ENCODE measurements at regions not wholly inside any gene's neighbourhood (a gene's known extent, or its start where the extent isn't known, plus 50 kb on each side); places are given as distances from the start of the nearest gene placed in this dataset.

- H3K4me2 ChIP-seq (ENCODE audit: insufficient read depth, low read length), result no peak overlapping the region
- H3K9me1 ChIP-seq (replicated peaks; ENCODE audit: control insufficient read depth, extremely low read depth, insufficient read depth, low read length), result no peaks in the 10 kb centered on the region
- H3K27me3 ChIP-seq (ENCODE audit: control insufficient read depth in 2 of 2, insufficient read depth in 2 of 2, low read length in 2 of 2), result no peaks in the 10 kb centered on the region
- CTCF ChIA-PET, result no interaction called here
- intact Hi-C loops (cut with micrococcal nuclease) (no loop called here), dilution Hi-C loops (cut with MboI; ENCODE audit: extremely low pct_ligation_motif_present, low sequenced_read_pairs) (no loop called here)
- BruUV-seq (replicated peaks), result no TSS peak
- H3K4me1 ChIP-seq (ENCODE audit: control insufficient read depth, extremely low read depth, insufficient read depth, low read length), result no peaks in the 10 kb centered on the region
- no peak overlapping the region for H3K4me3 ChIP-seq (replicated peaks in 1 of 3; ENCODE audit: insufficient read depth in 1 of 3, low read depth in 1 of 3, low read length in 3 of 3)
- peaks cover 9% of the 10 kb centered on the region for H3K9me3 ChIP-seq (replicated peaks; ENCODE audit: control insufficient read depth, insufficient read depth, low read length)
- H3K36me3 ChIP-seq (ENCODE audit: control insufficient read depth in 2 of 2, extremely low read depth in 1 of 2, insufficient read depth in 2 of 2, low read length in 2 of 2), result no peaks in the 10 kb centered on the region
- H3K9ac ChIP-seq (replicated peaks; ENCODE audit: extremely low read depth, insufficient read depth, low read length), result no peak overlapping the region
- no peaks in the 10 kb centered on the region for H3K79me2 ChIP-seq (ENCODE audit: control insufficient read depth, insufficient read depth, low read length)
- FAIRE-seq, result no peak
- H2AFZ ChIP-seq (ENCODE audit: low read depth, low read length), result no peak overlapping the region
- H4K20me1 ChIP-seq (replicated peaks; ENCODE audit: control insufficient read depth, extremely low read depth, insufficient read depth, low read length), result no peaks in the 10 kb centered on the region
- TF ChIP-seq FOS (IDR thresholded peaks at IDR 0.05; ENCODE audit: borderline replicate concordance, insufficient read depth, low read length) (no peak), GATA2 (IDR thresholded peaks at IDR 0.05; ENCODE audit: insufficient read depth, insufficient read length, low read depth, low read length) (no peak), MYC (IDR thresholded peaks at IDR 0.05; ENCODE audit: low read depth, low read length) (no peak), EZH2 (IDR thresholded peaks at IDR 0.05; ENCODE audit: borderline replicate concordance, low read depth, low read length, severe bottlenecking) (no peak), MAX (IDR thresholded peaks at IDR 0.05; ENCODE audit: insufficient read depth, insufficient read length) (no peak), POLR2A (IDR thresholded peaks at IDR 0.05; ENCODE audit: low read depth, low read length) (no peak)
- no peak for DNase-seq (ENCODE audit: low read depth, low spot score)
- POLR2A ChIA-PET, result no interaction called here
- no peak overlapping the region for H3K27ac ChIP-seq (ENCODE audit: insufficient read depth, low read depth, low read length)
Observed at GRCh38 chr2:129466389-129466788, 513.1 kb upstream of the RAB6C start.

- no TSS peak for BruUV-seq (replicated peaks)
- POLR2A ChIA-PET, result no interaction called here
Observed at GRCh38 chr2:129467012-129467779, 512.3 kb upstream of the RAB6C start.

More at GRCh38 chr2:129467012-129467779, 512.3 kb upstream of the RAB6C start:
- Histone ChIP-seq H3K79me2 (ENCODE audit: control insufficient read depth, insufficient read depth, low read length) (no peaks in the 10 kb centered on the region), H3K36me3 (ENCODE audit: control insufficient read depth in 2 of 2, extremely low read depth in 1 of 2, insufficient read depth in 2 of 2, low read length in 2 of 2) (no peaks in the 10 kb centered on the region), H3K4me2 (ENCODE audit: insufficient read depth, low read length) (no peak overlapping the region), H3K4me1 (ENCODE audit: control insufficient read depth, extremely low read depth, insufficient read depth, low read length) (no peaks in the 10 kb centered on the region), H2AFZ (ENCODE audit: low read depth, low read length) (no peak overlapping the region), H3K4me3 (replicated peaks in 1 of 3; ENCODE audit: insufficient read depth in 1 of 3, low read depth in 1 of 3, low read length in 3 of 3) (no peak overlapping the region), H3K27me3 (ENCODE audit: control insufficient read depth in 2 of 2, insufficient read depth in 2 of 2, low read length in 2 of 2) (no peaks in the 10 kb centered on the region), H4K20me1 (replicated peaks; ENCODE audit: control insufficient read depth, extremely low read depth, insufficient read depth, low read length) (no peaks in the 10 kb centered on the region), H3K9me1 (replicated peaks; ENCODE audit: control insufficient read depth, extremely low read depth, insufficient read depth, low read length) (no peaks in the 10 kb centered on the region), H3K9ac (replicated peaks; ENCODE audit: extremely low read depth, insufficient read depth, low read length) (no peak overlapping the region), H3K9me3 (replicated peaks; ENCODE audit: control insufficient read depth, insufficient read depth, low read length) (peaks cover 9% of the 10 kb centered on the region), H3K27ac (ENCODE audit: insufficient read depth, low read depth, low read length) (no peak overlapping the region)
- dilution Hi-C loops (cut with MboI; ENCODE audit: extremely low pct_ligation_motif_present, low sequenced_read_pairs), result no loop called here
- FAIRE-seq (no peak), DNase-seq (ENCODE audit: low read depth, low spot score) (no peak)
- intact Hi-C loops (cut with micrococcal nuclease), result no loop called here
- TF ChIP-seq CTCF (IDR thresholded peaks at IDR 0.05; ENCODE audit: extremely low read depth in 1 of 2, insufficient read depth in 1 of 2, low read depth in 1 of 2, low read length in 2 of 2) (no peak), MYC (IDR thresholded peaks at IDR 0.05; ENCODE audit: low read depth, low read length) (no peak), GATA2 (IDR thresholded peaks at IDR 0.05; ENCODE audit: insufficient read depth, insufficient read length, low read depth, low read length) (no peak), POLR2A (IDR thresholded peaks at IDR 0.05; ENCODE audit: low read depth, low read length) (no peak), JUN (IDR thresholded peaks at IDR 0.05; ENCODE audit: borderline replicate concordance, insufficient read depth, insufficient read length, low read depth) (no peak), MAX (IDR thresholded peaks at IDR 0.05; ENCODE audit: insufficient read depth, insufficient read length) (no peak), EZH2 (IDR thresholded peaks at IDR 0.05; ENCODE audit: borderline replicate concordance, low read depth, low read length, severe bottlenecking) (no peak), POLR2AphosphoS5 (IDR thresholded peaks at IDR 0.05; ENCODE audit: insufficient read depth, low read depth, low read length) (no peak), FOS (IDR thresholded peaks at IDR 0.05; ENCODE audit: borderline replicate concordance, insufficient read depth, low read length) (no peak)
- CTCF ChIA-PET, result no interaction called here
